HG03565 (cell line): ENCODE measurements at regions not wholly inside any gene's neighbourhood (a gene's known extent, or its start where the extent isn't known, plus 50 kb on each side); places are given as distances from the start of the nearest gene placed in this dataset.

Experiments
- ATAC-seq: cut with Tn5 transposase; IDR thresholded peaks from one replicate; pipeline ENCODE4 v1.9.1; 2021; ENCODE audit warnings: mild to moderate bottlenecking, moderate library complexity; ENCODE audit not compliant: unreplicated experiment

GRCh38 chr10:128820663-128821062, 646.4 kb upstream of the MGMT start:
- ATAC-seq = no peak

GRCh38 chr10:128823201-128823600, 643.8 kb upstream of the MGMT start:
- no peak for ATAC-seq

- ATAC-seq = no peak
These were observed 641.4 kb upstream of the MGMT start for GRCh38 chr10:128825626-128826025.

GRCh38 chr10:128833671-128834070, 633.4 kb upstream of the MGMT start:
- no peak for ATAC-seq

GRCh38 chr10:128835361-128835760, 631.7 kb upstream of the MGMT start:
- ATAC-seq = no peak

- no peak for ATAC-seq
These were observed 629.6 kb upstream of the MGMT start for GRCh38 chr10:128837478-128837877.

GRCh38 chr10:128839134-128839533, 627.9 kb upstream of the MGMT start:
- no peak for ATAC-seq

- no peak for ATAC-seq
These were observed 627.3 kb upstream of the MGMT start for GRCh38 chr10:128839701-128840100.

GRCh38 chr10:128843972-128844371, 623.1 kb upstream of the MGMT start:
- no peak for ATAC-seq

- ATAC-seq = no peak
These were observed 620.1 kb upstream of the MGMT start for GRCh38 chr10:128846927-128847326.

GRCh38 chr10:128848810-128849209, 618.2 kb upstream of the MGMT start:
- ATAC-seq = no peak

- ATAC-seq = no peak
These were observed 616.4 kb upstream of the MGMT start for GRCh38 chr10:128850647-128851046.

- no peak for ATAC-seq
These were observed 615.8 kb upstream of the MGMT start for GRCh38 chr10:128851281-128851680.

GRCh38 chr10:128851726-128852125, 615.3 kb upstream of the MGMT start:
- ATAC-seq = no peak

- ATAC-seq = no peak
These were observed 614.6 kb upstream of the MGMT start for GRCh38 chr10:128852449-128852848.

GRCh38 chr10:128852902-128853301, 614.1 kb upstream of the MGMT start:
- ATAC-seq = no peak

GRCh38 chr10:128853537-128853936, 613.5 kb upstream of the MGMT start:
- no peak for ATAC-seq

GRCh38 chr10:128854204-128854603, 612.8 kb upstream of the MGMT start:
- no peak for ATAC-seq

- ATAC-seq = no peak
These were observed 612.1 kb upstream of the MGMT start for GRCh38 chr10:128854963-128855362.

GRCh38 chr10:128855618-128856428, 611.2 kb upstream of the MGMT start:
- ATAC-seq = no peak

GRCh38 chr10:128859738-128860386, 607.2 kb upstream of the MGMT start:
- no peak for ATAC-seq

- no peak for ATAC-seq
These were observed 606.5 kb upstream of the MGMT start for GRCh38 chr10:128860574-128860973.
